HK-2 (cell line): ENCODE measurements at regions not wholly inside any gene's neighbourhood (a gene's known extent, or its start where the extent isn't known, plus 50 kb on each side); places are given as distances from the start of the nearest gene placed in this dataset.

Experiments
- DNase-seq: peaks from one replicate; pipeline ENCODE4 v3.0.0-alpha.2; 2018; ENCODE audit not compliant: unreplicated experiment

GRCh38 chr1:29471487-29472313, 235.4 kb downstream of the PTPRU start:
- DNase-seq = no peak

GRCh38 chr1:29470788-29471119, 234.4 kb downstream of the PTPRU start:
- DNase-seq = no peak

GRCh38 chr1:29470087-29470787, 233.9 kb downstream of the PTPRU start:
- DNase-seq = no peak

GRCh38 chr1:29469457-29469856, 233.1 kb downstream of the PTPRU start:
- no peak for DNase-seq

DNA sequence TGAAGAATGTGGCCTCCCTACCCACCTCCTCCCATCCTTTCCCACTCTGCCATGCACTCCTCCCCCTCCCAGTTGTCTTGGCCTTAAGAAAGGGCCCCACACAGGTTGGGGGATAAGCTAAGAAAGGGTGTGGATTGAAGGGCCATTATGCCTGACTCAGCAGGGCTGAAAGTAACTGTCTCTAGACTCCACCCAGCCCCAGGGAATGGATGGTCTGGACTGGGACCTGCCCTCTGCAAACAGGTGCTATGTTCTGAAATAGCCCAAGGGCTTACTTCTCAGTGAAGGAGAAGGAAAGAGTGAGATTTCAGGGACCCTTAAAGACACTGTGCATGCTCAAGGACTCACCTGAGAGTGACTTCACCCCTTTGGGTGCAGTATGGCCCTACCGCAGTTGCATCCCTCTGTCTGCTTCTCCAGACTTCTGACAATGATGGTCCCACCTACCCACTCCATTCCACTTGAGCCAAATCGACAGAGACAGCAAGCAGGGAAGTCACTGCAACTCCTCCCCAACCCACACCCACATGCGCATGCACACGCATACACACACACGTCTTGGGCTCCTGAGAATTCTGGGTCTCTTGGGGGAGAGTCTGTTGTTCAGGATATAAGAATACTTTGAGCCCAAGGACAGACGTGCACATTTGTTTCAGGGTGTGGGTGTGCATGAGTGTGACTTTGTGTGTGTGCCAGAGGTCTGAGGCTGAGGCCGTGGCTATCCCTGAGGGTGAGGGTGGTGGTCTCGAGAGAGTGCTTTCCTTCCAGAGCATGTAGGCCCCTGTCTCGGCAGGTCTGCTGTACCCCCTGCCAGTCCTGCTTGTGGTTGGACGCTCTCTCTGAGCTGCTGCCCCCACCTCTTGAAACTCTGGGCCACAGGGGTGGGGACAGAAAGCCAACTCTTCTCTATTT, 231.9 kb downstream of the PTPRU start:
- DNase-seq = no peak

DNA sequence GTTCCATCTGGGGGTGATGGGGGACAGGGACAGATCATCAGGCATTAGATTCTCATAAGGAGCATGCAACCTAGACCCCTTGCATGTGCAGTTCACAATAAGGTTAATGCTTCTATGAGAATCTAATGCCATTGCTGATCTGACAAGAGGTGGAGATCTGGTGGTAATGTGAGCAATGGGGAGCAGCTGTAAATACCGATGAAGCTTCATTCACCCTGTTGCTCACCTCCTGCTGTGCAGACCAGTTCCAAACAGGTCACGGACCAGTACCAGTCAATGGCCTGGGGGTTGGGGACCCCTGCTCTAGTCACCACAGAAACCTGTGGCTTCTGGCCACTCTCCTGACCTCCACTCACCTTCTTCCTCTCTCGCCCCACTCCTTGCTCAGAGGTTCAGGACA, 229.9 kb downstream of the PTPRU start:
- no peak for DNase-seq

DNA sequence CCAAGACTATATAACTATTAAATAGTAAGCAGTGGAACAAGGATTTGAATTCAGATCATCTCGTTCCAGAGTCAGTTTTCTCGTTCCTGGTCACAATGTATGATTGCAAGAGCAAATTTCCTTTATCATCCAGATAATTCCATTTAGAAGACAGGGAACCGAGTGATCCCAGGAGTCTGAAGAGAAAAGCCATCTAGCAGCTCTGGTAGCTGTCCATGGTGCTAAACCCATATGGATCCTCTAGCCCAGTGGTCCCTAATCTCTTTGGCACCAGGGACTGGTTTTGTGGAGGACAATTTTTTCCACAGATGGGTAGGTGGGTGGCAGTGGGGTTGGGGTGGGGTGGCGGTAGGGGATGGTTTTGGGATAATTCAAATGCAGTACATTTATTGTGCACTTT, 229.4 kb downstream of the PTPRU start:
- DNase-seq = no peak

DNA sequence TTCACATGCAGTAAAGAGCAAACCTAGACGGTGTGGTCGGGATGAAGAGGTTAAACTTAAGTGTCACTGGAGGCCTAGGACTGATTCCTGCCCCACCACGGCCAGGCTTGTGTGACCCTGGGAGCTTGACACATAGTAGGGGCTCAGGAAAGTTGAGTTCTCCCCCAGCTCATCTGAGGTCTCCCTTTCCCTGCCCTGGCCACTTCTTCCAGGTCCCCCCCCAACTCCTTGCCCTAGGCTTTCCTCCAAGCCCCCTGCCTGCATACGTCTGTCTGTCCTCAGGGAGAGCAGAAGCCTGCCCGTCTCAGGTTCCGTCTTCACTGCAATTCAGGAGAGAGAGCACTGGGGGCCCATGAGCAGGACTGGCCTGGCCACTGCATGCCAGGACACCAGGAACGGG, 225.8 kb downstream of the PTPRU start:
- no peak for DNase-seq

GRCh38 chr1:29461115-29461739, 224.9 kb downstream of the PTPRU start:
- no peak for DNase-seq

GRCh38 chr1:29460694-29461093, 224.4 kb downstream of the PTPRU start:
- DNase-seq = no peak

DNA sequence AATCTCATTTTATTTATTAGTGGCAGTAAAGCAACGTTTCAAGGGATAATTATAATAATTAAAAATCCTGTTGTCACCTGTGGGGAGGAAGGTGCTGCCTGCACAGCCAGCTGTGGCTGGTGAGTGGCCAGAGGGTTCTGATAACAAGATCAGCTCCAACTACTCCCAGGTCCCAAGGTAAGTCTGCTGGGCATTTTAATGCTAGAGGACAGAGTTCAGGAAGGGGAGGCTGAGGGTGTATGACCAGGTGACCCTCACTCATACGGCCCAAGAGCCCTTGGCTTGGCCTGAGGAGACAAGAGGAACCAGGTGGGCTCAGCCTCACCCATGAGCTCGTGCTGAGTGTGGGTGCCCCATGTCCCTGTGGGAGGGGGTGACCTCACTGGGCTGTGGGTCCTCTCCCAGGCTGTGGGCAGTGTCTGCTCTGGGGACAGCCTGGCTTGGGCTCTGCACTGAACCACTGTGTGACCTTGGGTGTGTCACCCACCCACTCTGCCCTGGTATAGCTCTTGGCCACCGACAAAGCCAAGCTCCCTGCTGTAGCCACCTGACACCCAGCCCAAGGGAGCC, 223.8 kb downstream of the PTPRU start:
- DNase-seq = no peak

- DNase-seq = no peak
Measured at GRCh38 chr1:29459620-29459945, 223.3 kb downstream of the PTPRU start.

- no peak for DNase-seq
Measured at GRCh38 chr1:29458737-29459619, 222.7 kb downstream of the PTPRU start.

- no peak for DNase-seq
Measured at GRCh38 chr1:29457496-29458368, 221.4 kb downstream of the PTPRU start.

- no peak for DNase-seq
Measured at GRCh38 chr1:29456685-29457435, 220.5 kb downstream of the PTPRU start.

DNA sequence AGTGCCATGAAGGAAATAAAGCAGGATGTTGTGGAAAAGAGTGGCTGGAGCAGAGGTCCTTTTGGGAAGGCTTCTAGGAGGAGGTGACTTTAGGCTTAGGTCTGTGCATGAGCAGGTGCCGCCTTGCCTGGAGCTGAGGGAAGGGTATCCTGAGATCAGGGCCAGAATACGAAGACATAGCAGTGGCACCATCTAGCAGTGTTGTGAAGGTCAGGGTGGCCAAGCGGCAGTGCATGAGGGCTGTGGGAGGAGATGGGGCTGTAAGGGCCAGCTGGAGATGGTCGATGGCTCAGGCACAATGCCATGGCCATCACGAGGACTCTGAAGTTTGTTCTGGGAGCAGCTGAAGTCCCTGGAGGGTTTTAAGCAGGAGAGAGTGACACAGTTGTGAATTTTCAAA, 219.5 kb downstream of the PTPRU start:
- DNase-seq = no peak

GRCh38 chr1:29454616-29455380, 218.5 kb downstream of the PTPRU start:
- DNase-seq = no peak
